ENCODE measurements at regions not wholly inside any gene's neighbourhood (a gene's known extent, or its start where the extent isn't known, plus 50 kb on each side); places are given as distances from the start of the nearest gene placed in this dataset.

GRCh38 chr18:72973841-72974240 lies 106.1 kb upstream of the NETO1 start (continued):
- TF ChIP-seq REST (IDR thresholded peaks at IDR 0.05; ENCODE audit: unreplicated experiment) (no peak), JUNB (IDR thresholded peaks at IDR 0.05; ENCODE audit: unreplicated experiment) (no peak), STAT1 (IDR thresholded peaks at IDR 0.05; ENCODE audit: unreplicated experiment) (no peak), NANOG (IDR thresholded peaks at IDR 0.05; ENCODE audit: borderline replicate concordance) (no peak), POLR2AphosphoS5 (IDR thresholded peaks at IDR 0.05; ENCODE audit: low read depth) (no peak)

- Mint-ChIP-seq H3K27me3 (ENCODE audit: insufficient read depth, low read depth, poor library complexity) (no peaks in the 10 kb centered on the region), H3K4me3 (no peak overlapping the region), H3K9me3 (no peaks in the 10 kb centered on the region), H3K4me1 (no peaks in the 10 kb centered on the region), H3K36me3 (ENCODE audit: low read depth) (no peaks in the 10 kb centered on the region), H3K27ac (no peak overlapping the region)
- Histone ChIP-seq H3K4me2 (no peak overlapping the region), H2AFZ (no peak overlapping the region), H3K27ac (ENCODE audit: low read depth) (no peak overlapping the region), H3K9me2 (ENCODE audit: insufficient read depth) (peaks cover 6% of the 10 kb centered on the region; the same call in 1 of the 2 replicates), H3K4me1 (ENCODE audit: insufficient read depth) (no peaks in the 10 kb centered on the region), H4K20me1 (replicated peaks; ENCODE audit: insufficient read depth) (no peaks in the 10 kb centered on the region), H3K79me2 (replicated peaks; ENCODE audit: insufficient read depth) (no peaks in the 10 kb centered on the region), H3F3A (replicated peaks; ENCODE audit: low read depth) (no peaks in the 10 kb centered on the region), H3K27me3 (ENCODE audit: insufficient read depth) (no peaks in the 10 kb centered on the region), H3K4me3 (no peak overlapping the region), H3K36me3 (ENCODE audit: insufficient read depth) (no peaks in the 10 kb centered on the region)
- ATAC-seq = no peak
- no peak for DNase-seq (ENCODE audit: low spot score)
- TF ChIP-seq EZH2phosphoT487 (IDR thresholded peaks at IDR 0.05; ENCODE audit: unreplicated experiment) (no peak), CREB1 (CRISPR knock-in tag; IDR thresholded peaks at IDR 0.05; ENCODE audit: low read depth) (no peak), STAT1 (IDR thresholded peaks at IDR 0.05; ENCODE audit: unreplicated experiment) (no peak), JUNB (IDR thresholded peaks at IDR 0.05; ENCODE audit: unreplicated experiment) (no peak), POLR2AphosphoS5 (IDR thresholded peaks at IDR 0.05; ENCODE audit: low read depth) (no peak), EZH2 (IDR thresholded peaks at IDR 0.05; ENCODE audit: low read depth, unreplicated experiment) (no peak), NANOG (IDR thresholded peaks at IDR 0.05; ENCODE audit: borderline replicate concordance) (no peak), ZNF114 (CRISPR knock-in tag; IDR thresholded peaks at IDR 0.05) (no peak), REST (IDR thresholded peaks at IDR 0.05; ENCODE audit: unreplicated experiment) (no peak)
- TF ChIP-seq, protein P1, sequence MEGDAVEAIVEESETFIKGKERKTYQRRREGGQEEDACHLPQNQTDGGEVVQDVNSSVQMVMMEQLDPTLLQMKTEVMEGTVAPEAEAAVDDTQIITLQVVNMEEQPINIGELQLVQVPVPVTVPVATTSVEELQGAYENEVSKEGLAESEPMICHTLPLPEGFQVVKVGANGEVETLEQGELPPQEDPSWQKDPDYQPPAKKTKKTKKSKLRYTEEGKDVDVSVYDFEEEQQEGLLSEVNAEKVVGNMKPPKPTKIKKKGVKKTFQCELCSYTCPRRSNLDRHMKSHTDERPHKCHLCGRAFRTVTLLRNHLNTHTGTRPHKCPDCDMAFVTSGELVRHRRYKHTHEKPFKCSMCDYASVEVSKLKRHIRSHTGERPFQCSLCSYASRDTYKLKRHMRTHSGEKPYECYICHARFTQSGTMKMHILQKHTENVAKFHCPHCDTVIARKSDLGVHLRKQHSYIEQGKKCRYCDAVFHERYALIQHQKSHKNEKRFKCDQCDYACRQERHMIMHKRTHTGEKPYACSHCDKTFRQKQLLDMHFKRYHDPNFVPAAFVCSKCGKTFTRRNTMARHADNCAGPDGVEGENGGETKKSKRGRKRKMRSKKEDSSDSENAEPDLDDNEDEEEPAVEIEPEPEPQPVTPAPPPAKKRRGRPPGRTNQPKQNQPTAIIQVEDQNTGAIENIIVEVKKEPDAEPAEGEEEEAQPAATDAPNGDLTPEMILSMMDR (conservative IDR thresholded peaks at IDR 0.05; ENCODE audit: low read depth in 2 of 2) = no peak
- TF ChIP-seq, protein P2, sequence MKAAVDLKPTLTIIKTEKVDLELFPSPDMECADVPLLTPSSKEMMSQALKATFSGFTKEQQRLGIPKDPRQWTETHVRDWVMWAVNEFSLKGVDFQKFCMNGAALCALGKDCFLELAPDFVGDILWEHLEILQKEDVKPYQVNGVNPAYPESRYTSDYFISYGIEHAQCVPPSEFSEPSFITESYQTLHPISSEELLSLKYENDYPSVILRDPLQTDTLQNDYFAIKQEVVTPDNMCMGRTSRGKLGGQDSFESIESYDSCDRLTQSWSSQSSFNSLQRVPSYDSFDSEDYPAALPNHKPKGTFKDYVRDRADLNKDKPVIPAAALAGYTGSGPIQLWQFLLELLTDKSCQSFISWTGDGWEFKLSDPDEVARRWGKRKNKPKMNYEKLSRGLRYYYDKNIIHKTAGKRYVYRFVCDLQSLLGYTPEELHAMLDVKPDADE (IDR thresholded peaks at IDR 0.05) = no peak
Observed at GRCh38 chr18:72965616-72966015, 97.8 kb upstream of the NETO1 start.

All from GM23338 (cell line).